Fibroblast of lung (primary cell): ENCODE measurements at regions not wholly inside any gene's neighbourhood (a gene's known extent, or its start where the extent isn't known, plus 50 kb on each side); places are given as distances from the start of the nearest gene placed in this dataset.

Experiments
- DNase-seq, 2 donors: peaks; one replicate each; pipeline versions ENCODE4 v3.0.0 to v3.0.0-alpha.2; 2010; ENCODE audit warnings: low read depth in 2 of 2
- H2AFZ ChIP-seq: 2 replicates; pipeline ENCODE4 v1.5.1; 2012; ENCODE audit warnings: low read length, control low read depth, inconsistent platforms
- H3K27ac ChIP-seq: 2 replicates; pipeline ENCODE4 v1.5.1; 2011; ENCODE audit warnings: low read length, control low read depth; ENCODE audit not compliant: insufficient read depth
- H3K27me3 ChIP-seq: 2 replicates; pipeline ENCODE4 v1.5.1; 2011; ENCODE audit warnings: mild to moderate bottlenecking, low read length; ENCODE audit not compliant: control insufficient read depth, insufficient read depth
- H3K36me3 ChIP-seq: 2 replicates; pipeline ENCODE4 v1.5.1; 2011; ENCODE audit warnings: low read length; ENCODE audit not compliant: control insufficient read depth, insufficient read depth
- H3K4me1 ChIP-seq: 2 replicates; pipeline ENCODE4 v1.5.1; 2011; ENCODE audit warnings: low read length; ENCODE audit not compliant: control insufficient read depth, insufficient read depth; ENCODE audit errors: extremely low read depth
- H3K4me2 ChIP-seq: 2 replicates; pipeline ENCODE4 v1.5.1; 2011; ENCODE audit warnings: low read length, control low read depth; ENCODE audit not compliant: insufficient read depth; ENCODE audit errors: extremely low read depth
- H3K4me3 ChIP-seq, 4 experiments: fragments of 200-600 bp in 1 of 4; sonication (generic) in 1 of 4; replicated peaks in 1 of 4; 2 replicates each; pipeline ENCODE4 v1.5.1; 2011 to 2016; ENCODE audit warnings: low read length in 4 of 4, low read depth in 3 of 4, mild to moderate bottlenecking in 3 of 4, control low read depth in 2 of 4, inconsistent platforms in 1 of 4, mixed read lengths in 1 of 4; ENCODE audit not compliant: insufficient read depth in 1 of 4; ENCODE audit errors: control extremely low read depth in 1 of 4
- H3K79me2 ChIP-seq: 2 replicates; pipeline ENCODE4 v1.5.1; 2012; ENCODE audit warnings: mild to moderate bottlenecking, low read length, inconsistent platforms; ENCODE audit not compliant: control insufficient read depth, insufficient read depth
- H3K9ac ChIP-seq: 2 replicates; pipeline ENCODE4 v1.5.1; 2011; ENCODE audit warnings: mild to moderate bottlenecking, low read length, control low read depth; ENCODE audit not compliant: insufficient read depth
- H3K9me3 ChIP-seq: 2 replicates; pipeline ENCODE4 v1.5.1; 2012; ENCODE audit warnings: low read depth, low read length; ENCODE audit not compliant: control insufficient read depth, insufficient read depth
- H4K20me1 ChIP-seq: 2 replicates; pipeline ENCODE4 v1.5.1; 2011; ENCODE audit warnings: low read length; ENCODE audit not compliant: control insufficient read depth, insufficient read depth; ENCODE audit errors: extremely low read depth
- CTCF ChIP-seq, 2 donors: IDR thresholded peaks in 1 of 2; conservative IDR thresholded peaks in 1 of 2; 1 replicate in 1 of 2; 2 replicates in 1 of 2; pipeline ENCODE4 v1.5.1; 2011 to 2012; ENCODE audit warnings: low read length in 2 of 2, control low read depth in 1 of 2, inconsistent platforms in 1 of 2, low read depth in 1 of 2, mild to moderate bottlenecking in 1 of 2
- EZH2 ChIP-seq: IDR thresholded peaks from 2 replicates; pipeline ENCODE4 v1.5.1; 2012; ENCODE audit warnings: low read length, control low read depth, mild to moderate bottlenecking; ENCODE audit errors: missing control alignments

- no peaks in the 10 kb centered on the region for H3K9me3 ChIP-seq
- no peak overlapping the region for H3K4me2 ChIP-seq
- H3K9ac ChIP-seq, result no peak overlapping the region
- no peaks in the 10 kb centered on the region for H3K36me3 ChIP-seq
- H2AFZ ChIP-seq, result no peak overlapping the region
- no peak for DNase-seq
- H3K27ac ChIP-seq, result no peak overlapping the region
- no peaks in the 10 kb centered on the region for H4K20me1 ChIP-seq
- no peak overlapping the region for H3K4me3 ChIP-seq
- H3K79me2 ChIP-seq, result no peaks in the 10 kb centered on the region
- H3K4me1 ChIP-seq, result no peaks in the 10 kb centered on the region
- TF ChIP-seq EZH2 (no peak), CTCF (conservative IDR thresholded peaks at IDR 0.05 in 1 of 2, IDR thresholded peaks at IDR 0.05 in 1 of 2; ENCODE audit: low read depth in 1 of 2, low read length in 2 of 2) (no peak)
- no peaks in the 10 kb centered on the region for H3K27me3 ChIP-seq
Measured at GRCh38 chr13:90797335-90797734, 550.2 kb upstream of the MIR17HG start.

- Histone ChIP-seq H3K4me2 (no peak overlapping the region), H3K4me3 (no peak overlapping the region), H3K36me3 (no peaks in the 10 kb centered on the region), H3K79me2 (no peaks in the 10 kb centered on the region), H3K9me3 (no peaks in the 10 kb centered on the region), H3K9ac (no peak overlapping the region), H3K4me1 (no peaks in the 10 kb centered on the region), H3K27ac (no peak overlapping the region), H2AFZ (no peak overlapping the region), H4K20me1 (no peaks in the 10 kb centered on the region), H3K27me3 (no peaks in the 10 kb centered on the region)
- DNase-seq, result no peak
- TF ChIP-seq EZH2 (no peak), CTCF (conservative IDR thresholded peaks at IDR 0.05 in 1 of 2, IDR thresholded peaks at IDR 0.05 in 1 of 2; ENCODE audit: low read depth in 1 of 2, low read length in 2 of 2) (no peak)
Measured at GRCh38 chr13:90798381-90798780, 549.1 kb upstream of the MIR17HG start.

- H3K27ac ChIP-seq, result no peak overlapping the region
- no peaks in the 10 kb centered on the region for H3K27me3 ChIP-seq
- H3K4me1 ChIP-seq, result no peaks in the 10 kb centered on the region
- H3K4me2 ChIP-seq, result no peak overlapping the region
- no peak overlapping the region for H3K4me3 ChIP-seq
- DNase-seq, result peak in 1 of 2 donors; percentile 8
- H4K20me1 ChIP-seq, result no peaks in the 10 kb centered on the region
- H3K9me3 ChIP-seq, result no peaks in the 10 kb centered on the region
- TF ChIP-seq CTCF (conservative IDR thresholded peaks at IDR 0.05 in 1 of 2, IDR thresholded peaks at IDR 0.05 in 1 of 2; ENCODE audit: low read depth in 1 of 2, low read length in 2 of 2), result no peak
- no peak for TF ChIP-seq EZH2
- no peaks in the 10 kb centered on the region for H3K79me2 ChIP-seq
- no peak overlapping the region for H3K9ac ChIP-seq
- H3K36me3 ChIP-seq, result no peaks in the 10 kb centered on the region
- H2AFZ ChIP-seq, result no peak overlapping the region
Measured at GRCh38 chr13:90800082-90800746, 547.3 kb upstream of the MIR17HG start.
